ENCODE measurements at regions not wholly inside any gene's neighbourhood (a gene's known extent, or its start where the extent isn't known, plus 50 kb on each side); places are given as distances from the start of the nearest gene placed in this dataset.

- in situ Hi-C loops (cut with MboI) (no loop called here), intact Hi-C loops (cut with micrococcal nuclease) (no loop called here)
- DNase-seq (ENCODE audit: extremely low read depth in 1 of 4, low spot score in 3 of 4) = no peak
- no peak for ATAC-seq
- CTCF ChIA-PET (ENCODE audit: low intra/inter-chr PET ratio) = no interaction called here
- no peaks in the 10 kb centered on the region for H4K20me1 ChIP-seq (replicated peaks; ENCODE audit: control insufficient read depth, insufficient read depth, low read length)
- H3K27me3 ChIP-seq (ENCODE audit: control insufficient read depth in 2 of 2, insufficient read depth in 2 of 2, low read length in 2 of 2) = peaks cover 0 to 15% of the 10 kb centered on the region in 2 experiments; a peak in 4 of 5 replicates
- H3K27ac ChIP-seq (ENCODE audit: extremely low read depth, low read depth, low read length) = no peak overlapping the region
- POLR2A ChIA-PET = no interaction called here
- H3K9ac ChIP-seq (ENCODE audit: insufficient read depth in 1 of 2, low read depth in 2 of 2, low read length in 2 of 2) = no peak overlapping the region
- no peak overlapping the region for H3K4me3 ChIP-seq
- BruUV-seq (replicated peaks) = no TSS peak
- no peak overlapping the region for H2AFZ ChIP-seq (ENCODE audit: low read depth, low read length)
- H3K9me1 ChIP-seq (ENCODE audit: control insufficient read depth, insufficient read depth, low read length) = no peaks in the 10 kb centered on the region
- FAIRE-seq = no peak
- no peaks in the 10 kb centered on the region for H3K4me1 ChIP-seq (replicated peaks in 1 of 2; ENCODE audit: control insufficient read depth in 2 of 2, insufficient read depth in 2 of 2, low read length in 2 of 2)
- H3K79me2 ChIP-seq (ENCODE audit: control insufficient read depth, insufficient read depth, low read length) = no peaks in the 10 kb centered on the region
- WGBS (ENCODE audit: insufficient coverage, low coverage, missing lambda C conversion rate) = 5% methylated on average over 7 of the region's 7 CpGs
- H3K36me3 ChIP-seq (ENCODE audit: control insufficient read depth, insufficient read depth, low read length) = no peaks in the 10 kb centered on the region
- no peaks in the 10 kb centered on the region for H3K9me3 ChIP-seq (replicated peaks; ENCODE audit: control insufficient read depth, insufficient read depth, low read depth, low read length)
- no peak overlapping the region for H3K4me2 ChIP-seq (ENCODE audit: insufficient read depth, low read length)
- TF ChIP-seq E4F1 (CRISPR knock-in tag; IDR thresholded peaks at IDR 0.05; ENCODE audit: borderline replicate concordance) (no peak), CTBP1 (IDR thresholded peaks at IDR 0.05; ENCODE audit: borderline replicate concordance) (no peak), RBFOX2 (IDR thresholded peaks at IDR 0.05; ENCODE audit: low read depth, low read length) (no peak), CGGBP1 (CRISPR knock-in tag; IDR thresholded peaks at IDR 0.05) (no peak), DMBX1 (CRISPR knock-in tag; IDR thresholded peaks at IDR 0.05; ENCODE audit: borderline replicate concordance) (no peak), STAG1 (CRISPR knock-in tag; IDR thresholded peaks at IDR 0.05; ENCODE audit: borderline replicate concordance) (no peak), ZNF239 (CRISPR knock-in tag; IDR thresholded peaks at IDR 0.05) (no peak), BMI1 (IDR thresholded peaks at IDR 0.05; ENCODE audit: low read length) (no peak)
- TF ChIP-seq, protein P1, sequence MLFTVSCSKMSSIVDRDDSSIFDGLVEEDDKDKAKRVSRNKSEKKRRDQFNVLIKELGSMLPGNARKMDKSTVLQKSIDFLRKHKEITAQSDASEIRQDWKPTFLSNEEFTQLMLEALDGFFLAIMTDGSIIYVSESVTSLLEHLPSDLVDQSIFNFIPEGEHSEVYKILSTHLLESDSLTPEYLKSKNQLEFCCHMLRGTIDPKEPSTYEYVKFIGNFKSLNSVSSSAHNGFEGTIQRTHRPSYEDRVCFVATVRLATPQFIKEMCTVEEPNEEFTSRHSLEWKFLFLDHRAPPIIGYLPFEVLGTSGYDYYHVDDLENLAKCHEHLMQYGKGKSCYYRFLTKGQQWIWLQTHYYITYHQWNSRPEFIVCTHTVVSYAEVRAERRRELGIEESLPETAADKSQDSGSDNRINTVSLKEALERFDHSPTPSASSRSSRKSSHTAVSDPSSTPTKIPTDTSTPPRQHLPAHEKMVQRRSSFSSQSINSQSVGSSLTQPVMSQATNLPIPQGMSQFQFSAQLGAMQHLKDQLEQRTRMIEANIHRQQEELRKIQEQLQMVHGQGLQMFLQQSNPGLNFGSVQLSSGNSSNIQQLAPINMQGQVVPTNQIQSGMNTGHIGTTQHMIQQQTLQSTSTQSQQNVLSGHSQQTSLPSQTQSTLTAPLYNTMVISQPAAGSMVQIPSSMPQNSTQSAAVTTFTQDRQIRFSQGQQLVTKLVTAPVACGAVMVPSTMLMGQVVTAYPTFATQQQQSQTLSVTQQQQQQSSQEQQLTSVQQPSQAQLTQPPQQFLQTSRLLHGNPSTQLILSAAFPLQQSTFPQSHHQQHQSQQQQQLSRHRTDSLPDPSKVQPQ (CRISPR knock-in tag; IDR thresholded peaks at IDR 0.05; ENCODE audit: borderline replicate concordance) = no peak
- TF ChIP-seq, protein P2, sequence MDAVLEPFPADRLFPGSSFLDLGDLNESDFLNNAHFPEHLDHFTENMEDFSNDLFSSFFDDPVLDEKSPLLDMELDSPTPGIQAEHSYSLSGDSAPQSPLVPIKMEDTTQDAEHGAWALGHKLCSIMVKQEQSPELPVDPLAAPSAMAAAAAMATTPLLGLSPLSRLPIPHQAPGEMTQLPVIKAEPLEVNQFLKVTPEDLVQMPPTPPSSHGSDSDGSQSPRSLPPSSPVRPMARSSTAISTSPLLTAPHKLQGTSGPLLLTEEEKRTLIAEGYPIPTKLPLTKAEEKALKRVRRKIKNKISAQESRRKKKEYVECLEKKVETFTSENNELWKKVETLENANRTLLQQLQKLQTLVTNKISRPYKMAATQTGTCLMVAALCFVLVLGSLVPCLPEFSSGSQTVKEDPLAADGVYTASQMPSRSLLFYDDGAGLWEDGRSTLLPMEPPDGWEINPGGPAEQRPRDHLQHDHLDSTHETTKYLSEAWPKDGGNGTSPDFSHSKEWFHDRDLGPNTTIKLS (IDR thresholded peaks at IDR 0.05; ENCODE audit: borderline replicate concordance, low read depth) = no peak
- TF ChIP-seq, protein P3, sequence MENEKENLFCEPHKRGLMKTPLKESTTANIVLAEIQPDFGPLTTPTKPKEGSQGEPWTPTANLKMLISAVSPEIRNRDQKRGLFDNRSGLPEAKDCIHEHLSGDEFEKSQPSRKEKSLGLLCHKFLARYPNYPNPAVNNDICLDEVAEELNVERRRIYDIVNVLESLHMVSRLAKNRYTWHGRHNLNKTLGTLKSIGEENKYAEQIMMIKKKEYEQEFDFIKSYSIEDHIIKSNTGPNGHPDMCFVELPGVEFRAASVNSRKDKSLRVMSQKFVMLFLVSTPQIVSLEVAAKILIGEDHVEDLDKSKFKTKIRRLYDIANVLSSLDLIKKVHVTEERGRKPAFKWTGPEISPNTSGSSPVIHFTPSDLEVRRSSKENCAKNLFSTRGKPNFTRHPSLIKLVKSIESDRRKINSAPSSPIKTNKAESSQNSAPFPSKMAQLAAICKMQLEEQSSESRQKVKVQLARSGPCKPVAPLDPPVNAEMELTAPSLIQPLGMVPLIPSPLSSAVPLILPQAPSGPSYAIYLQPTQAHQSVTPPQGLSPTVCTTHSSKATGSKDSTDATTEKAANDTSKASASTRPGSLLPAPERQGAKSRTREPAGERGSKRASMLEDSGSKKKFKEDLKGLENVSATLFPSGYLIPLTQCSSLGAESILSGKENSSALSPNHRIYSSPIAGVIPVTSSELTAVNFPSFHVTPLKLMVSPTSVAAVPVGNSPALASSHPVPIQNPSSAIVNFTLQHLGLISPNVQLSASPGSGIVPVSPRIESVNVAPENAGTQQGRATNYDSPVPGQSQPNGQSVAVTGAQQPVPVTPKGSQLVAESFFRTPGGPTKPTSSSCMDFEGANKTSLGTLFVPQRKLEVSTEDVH (IDR thresholded peaks at IDR 0.05; ENCODE audit: low read depth, partially characterized antibody) = no peak
These were observed 68.8 kb upstream of the SPTBN1 start for GRCh38 chr2:54387059-54387991.

All from K562 (cell line).